Adipocyte (in vitro differentiated cells): ENCODE measurements at regions not wholly inside any gene's neighbourhood (a gene's known extent, or its start where the extent isn't known, plus 50 kb on each side); places are given as distances from the start of the nearest gene placed in this dataset.
"Not testable (repeated sequence)": the region's sequence is repeated elsewhere in the genome, so short reads cannot be mapped to it uniquely, and the experiment has no call there.

Experiments
- DNase-seq: peaks from one replicate; pipeline ENCODE4 v3.0.0-alpha.2; 2015; ENCODE audit warnings: low read depth
- H3K27me3 ChIP-seq: replicated peaks from 2 replicates; pipeline ENCODE4 v1.7.0; 2013; ENCODE audit warnings: mild to moderate bottlenecking, low read length, moderate library complexity; ENCODE audit not compliant: control insufficient read depth, insufficient read depth
- H3K36me3 ChIP-seq: 2 replicates; pipeline ENCODE4 v1.7.0; 2013; ENCODE audit warnings: low read length, mild to moderate bottlenecking, moderate library complexity; ENCODE audit not compliant: control insufficient read depth, insufficient read depth, severe bottlenecking
- H3K4me1 ChIP-seq: 2 replicates; pipeline ENCODE4 v1.7.0; 2013; ENCODE audit warnings: mild to moderate bottlenecking, low read length, moderate library complexity; ENCODE audit not compliant: control insufficient read depth, insufficient read depth
- H3K4me3 ChIP-seq: 2 replicates; pipeline ENCODE4 v1.7.0; 2013; ENCODE audit warnings: mild to moderate bottlenecking, low read length, moderate library complexity
- H3K9ac ChIP-seq: 2 replicates; pipeline ENCODE4 v1.7.0; 2013; ENCODE audit warnings: mild to moderate bottlenecking, low read length, moderate library complexity
- H3K9me3 ChIP-seq: 2 replicates; pipeline ENCODE4 v1.7.0; 2013; ENCODE audit warnings: mild to moderate bottlenecking, low read length, moderate library complexity; ENCODE audit not compliant: control insufficient read depth

GRCh38 chr5:42300496-42300895, 122.7 kb upstream of the GHR start:
- Histone ChIP-seq H3K27me3 (no peaks in the 10 kb centered on the region), H3K4me3 (no peak overlapping the region), H3K36me3 (no peaks in the 10 kb centered on the region), H3K4me1 (peaks cover 21% of the 10 kb centered on the region), H3K9ac (no peak overlapping the region), H3K9me3 (peaks cover 20% of the 10 kb centered on the region)
- no peak for DNase-seq

DNA sequence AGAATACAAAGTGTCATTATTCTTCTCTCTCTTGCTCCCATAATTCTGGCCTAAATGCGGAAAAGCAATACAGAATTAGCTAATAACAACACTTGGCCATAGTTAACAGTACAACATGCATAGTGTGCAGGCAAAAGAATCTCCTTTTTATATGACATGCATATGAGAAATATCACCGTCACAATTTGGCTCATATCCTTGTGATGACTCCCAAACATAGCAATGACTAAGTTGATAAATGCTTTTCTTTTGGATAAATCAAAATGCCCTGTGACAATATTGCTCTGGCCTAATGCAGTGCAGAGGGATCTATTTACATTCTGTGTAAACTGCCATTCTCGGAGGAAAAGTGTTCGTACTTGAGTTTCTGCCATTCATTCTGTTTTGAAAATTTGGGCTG, 121.9 kb upstream of the GHR start:
- H3K27me3 ChIP-seq: no peaks in the 10 kb centered on the region
- H3K9me3 ChIP-seq: peaks cover 16% of the 10 kb centered on the region
- DNase-seq: no peak
- peaks cover 30% of the 10 kb centered on the region for H3K4me1 ChIP-seq
- H3K36me3 ChIP-seq: no peaks in the 10 kb centered on the region
- no peak overlapping the region for H3K9ac ChIP-seq
- no peak overlapping the region for H3K4me3 ChIP-seq

- Histone ChIP-seq H3K27me3 (no peaks in the 10 kb centered on the region), H3K9me3 (peaks cover 10% of the 10 kb centered on the region), H3K36me3 (no peaks in the 10 kb centered on the region), H3K4me3 (no peak overlapping the region), H3K9ac (no peak overlapping the region), H3K4me1 (peaks cover 37% of the 10 kb centered on the region)
- DNase-seq: no peak
These were observed 121.1 kb upstream of the GHR start for GRCh38 chr5:42302186-42302585.

GRCh38 chr5:42306287-42306686, 117.0 kb upstream of the GHR start:
- Histone ChIP-seq H3K9me3 (peaks cover 4% of the 10 kb centered on the region), H3K36me3 (no peaks in the 10 kb centered on the region), H3K4me1 (peaks cover 45% of the 10 kb centered on the region), H3K9ac (peak overlapping the region; percentile 30), H3K4me3 (peak overlapping the region; percentile 31), H3K27me3 (no peaks in the 10 kb centered on the region)
- no peak for DNase-seq

DNA sequence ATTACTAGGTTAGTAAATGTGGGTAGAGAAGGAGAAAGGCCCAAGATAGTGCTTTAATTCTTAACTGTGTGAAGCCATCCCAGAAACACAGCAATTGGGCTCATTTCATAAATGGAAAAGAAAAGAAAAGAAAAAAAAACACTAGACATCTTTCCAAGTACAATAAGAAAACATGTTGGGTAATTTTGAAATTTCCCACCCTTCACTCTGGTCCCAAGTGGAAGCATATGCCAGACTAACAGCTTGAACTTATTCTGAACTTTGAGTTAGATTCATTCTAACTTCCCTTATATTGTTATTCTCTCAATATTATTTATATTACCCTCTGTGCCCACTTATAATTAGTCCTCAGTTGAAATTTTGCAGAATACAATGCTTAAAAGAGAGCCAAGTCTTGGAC, 113.4 kb upstream of the GHR start:
- H3K9me3 ChIP-seq: peaks cover 4% of the 10 kb centered on the region
- peaks cover 33% of the 10 kb centered on the region for H3K4me1 ChIP-seq
- peak overlapping the region; percentile 11 for H3K4me3 ChIP-seq
- DNase-seq: no peak
- H3K9ac ChIP-seq: peak overlapping the region; percentile 21
- H3K36me3 ChIP-seq: no peaks in the 10 kb centered on the region
- H3K27me3 ChIP-seq: no peaks in the 10 kb centered on the region

GRCh38 chr5:42315214-42315613, 108.0 kb upstream of the GHR start:
- Histone ChIP-seq H3K9ac (no peak overlapping the region), H3K4me3 (no peak overlapping the region), H3K36me3 (no peaks in the 10 kb centered on the region), H3K4me1 (peaks cover 2% of the 10 kb centered on the region), H3K9me3 (peaks cover 21% of the 10 kb centered on the region), H3K27me3 (no peaks in the 10 kb centered on the region)
- no peak for DNase-seq

DNA sequence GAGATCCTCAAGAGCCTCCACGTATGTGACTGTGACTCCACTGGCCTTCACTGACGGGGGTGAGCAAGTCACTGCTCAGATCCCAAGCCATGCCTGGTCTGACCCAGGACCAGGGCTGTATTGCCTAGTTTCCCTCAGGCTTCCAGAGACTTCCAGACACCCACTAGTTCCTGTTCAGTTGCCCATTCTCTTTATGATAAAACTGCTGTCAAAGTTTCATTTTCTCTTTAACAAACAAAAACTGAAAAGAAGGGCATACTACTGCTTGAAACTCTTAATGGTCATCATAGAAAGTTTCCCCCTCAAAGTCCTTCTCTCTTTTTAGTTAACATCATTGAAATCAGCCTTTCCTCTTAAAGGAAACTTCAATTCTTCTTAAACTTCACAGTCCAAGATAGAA, 105.7 kb upstream of the GHR start:
- DNase-seq: no peak
- Histone ChIP-seq H3K4me3 (no peak overlapping the region), H3K9ac (no peak overlapping the region), H3K27me3 (no peaks in the 10 kb centered on the region), H3K4me1 (no peaks in the 10 kb centered on the region), H3K9me3 (peaks cover 21% of the 10 kb centered on the region), H3K36me3 (no peaks in the 10 kb centered on the region)

GRCh38 chr5:42319546-42319945, 103.7 kb upstream of the GHR start:
- H3K36me3 ChIP-seq, H3K9ac ChIP-seq, DNase-seq, H3K27me3 ChIP-seq, H3K4me3 ChIP-seq, H3K4me1 ChIP-seq: not testable (repeated sequence)
- H3K9me3 ChIP-seq: peaks cover 21% of the 10 kb centered on the region

DNA sequence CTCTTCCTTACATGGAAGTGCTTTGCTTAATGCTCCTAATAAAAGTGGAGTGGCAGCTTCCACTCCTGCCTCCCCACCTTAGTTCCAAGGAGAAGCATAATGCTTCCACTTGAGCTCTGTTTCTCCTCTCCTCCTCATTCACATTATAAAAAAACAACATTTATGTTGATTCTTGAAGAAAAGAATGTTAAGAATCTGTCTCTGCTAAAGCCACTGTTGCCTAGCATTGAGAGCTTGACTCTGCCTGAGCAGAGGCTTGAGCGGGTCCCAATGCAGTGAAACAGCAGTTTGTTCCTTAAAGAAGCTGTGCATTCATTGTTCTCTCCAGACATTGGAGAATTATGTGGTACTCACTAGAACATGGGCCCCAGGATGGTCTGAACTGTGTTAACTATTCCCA, 101.5 kb upstream of the GHR start:
- H3K4me3 ChIP-seq: no peak overlapping the region
- H3K36me3 ChIP-seq: no peaks in the 10 kb centered on the region
- peak; percentile 0 for DNase-seq
- H3K9ac ChIP-seq: no peak overlapping the region
- H3K4me1 ChIP-seq: no peaks in the 10 kb centered on the region
- peaks cover 24% of the 10 kb centered on the region for H3K9me3 ChIP-seq
- H3K27me3 ChIP-seq: no peaks in the 10 kb centered on the region

DNA sequence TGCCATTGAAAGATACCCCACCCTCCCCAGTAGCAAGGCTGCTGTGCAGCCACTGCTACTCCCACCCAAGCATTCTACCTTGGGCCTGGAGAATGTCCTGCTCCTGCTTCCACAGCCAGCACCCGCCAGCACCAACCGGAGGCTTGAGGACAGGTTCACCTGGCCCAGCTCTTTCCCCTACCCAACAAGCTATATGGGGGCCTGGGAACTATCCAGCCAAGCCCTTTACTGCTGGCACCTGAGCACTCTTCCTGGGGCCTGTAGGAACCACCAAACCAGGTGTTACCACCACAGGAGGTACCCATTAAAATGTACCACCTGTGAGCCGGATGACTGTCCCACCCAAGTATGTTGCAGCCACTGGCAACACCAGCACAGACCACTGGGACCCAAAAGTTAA, 86.1 kb upstream of the GHR start:
- Histone ChIP-seq H3K9ac (no peak overlapping the region), H3K27me3 (no peaks in the 10 kb centered on the region), H3K9me3 (peaks cover 39% of the 10 kb centered on the region), H3K36me3 (no peaks in the 10 kb centered on the region), H3K4me1 (no peaks in the 10 kb centered on the region), H3K4me3 (no peak overlapping the region)
- DNase-seq: no peak

- DNase-seq: no peak
- Histone ChIP-seq H3K9ac (no peak overlapping the region), H3K27me3 (no peaks in the 10 kb centered on the region), H3K9me3 (peaks cover 39% of the 10 kb centered on the region), H3K4me1 (no peaks in the 10 kb centered on the region), H3K4me3 (no peak overlapping the region), H3K36me3 (no peaks in the 10 kb centered on the region)
These were observed 85.6 kb upstream of the GHR start for GRCh38 chr5:42337607-42338006.

DNA sequence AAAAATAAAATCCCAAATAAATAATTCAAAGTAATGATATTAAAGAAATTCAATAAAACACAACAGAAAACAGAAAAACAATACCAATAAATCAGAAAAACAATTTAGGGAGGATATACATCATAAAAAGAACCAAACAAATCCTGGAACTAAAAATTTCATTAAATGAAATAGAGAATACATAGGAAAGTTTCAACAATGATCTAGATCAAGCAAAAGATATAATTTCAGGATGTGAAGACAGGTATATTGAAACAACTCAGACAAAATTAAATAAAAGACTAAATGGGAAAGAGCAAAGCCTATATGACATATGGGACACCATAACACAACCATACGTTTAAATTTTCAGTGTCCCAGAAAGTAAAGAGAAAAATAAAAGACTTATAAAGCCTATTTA, 85.1 kb upstream of the GHR start:
- no peak overlapping the region for H3K9ac ChIP-seq
- H3K36me3 ChIP-seq: no peaks in the 10 kb centered on the region

More for the DNA sequence above, 85.1 kb upstream of the GHR start:
- Histone ChIP-seq H3K4me3 (no peak overlapping the region), H3K27me3 (no peaks in the 10 kb centered on the region), H3K9me3 (peaks cover 37% of the 10 kb centered on the region), H3K4me1 (no peaks in the 10 kb centered on the region)
- DNase-seq: no peak
